ENCODE measurements at regions not wholly inside any gene's neighbourhood (a gene's known extent, or its start where the extent isn't known, plus 50 kb on each side); places are given as distances from the start of the nearest gene placed in this dataset.
"Not testable (repeated sequence)": the region's sequence is repeated elsewhere in the genome, so short reads cannot be mapped to it uniquely, and the experiment has no call there.

- DNase-seq (ENCODE audit: low spot score): no peak
These were observed 201.5 kb downstream of the SMAD2 start for GRCh38 chr18:47728921-47729320.

GRCh38 chr18:47727409-47727808 is 203.1 kb downstream of the SMAD2 start:
- DNase-seq (ENCODE audit: low spot score): no peak

- DNase-seq (ENCODE audit: low spot score): no peak
These were observed 203.9 kb downstream of the SMAD2 start for GRCh38 chr18:47726550-47726949.

GRCh38 chr18:47725656-47726055 is 204.8 kb downstream of the SMAD2 start:
- no peak for DNase-seq (ENCODE audit: low spot score)

GRCh38 chr18:47724186-47724975 is 206.1 kb downstream of the SMAD2 start:
- no peak for DNase-seq (ENCODE audit: low spot score)

- DNase-seq (ENCODE audit: low spot score): no peak
These were observed 208.6 kb downstream of the SMAD2 start for GRCh38 chr18:47721876-47722275.

GRCh38 chr18:47720741-47721140 is 209.7 kb downstream of the SMAD2 start:
- no peak for DNase-seq (ENCODE audit: low spot score)

- no peak for DNase-seq (ENCODE audit: low spot score)
These were observed 211.2 kb downstream of the SMAD2 start for GRCh38 chr18:47719096-47719780.

- no peak for DNase-seq (ENCODE audit: low spot score)
These were observed 211.8 kb downstream of the SMAD2 start for GRCh38 chr18:47718646-47719045.

- no peak for DNase-seq (ENCODE audit: low spot score)
These were observed 213.2 kb downstream of the SMAD2 start for GRCh38 chr18:47717257-47717656.

GRCh38 chr18:47716632-47717185 is 213.8 kb downstream of the SMAD2 start:
- no peak for DNase-seq (ENCODE audit: low spot score)

- no peak for DNase-seq (ENCODE audit: low spot score)
These were observed 220.0 kb downstream of the SMAD2 start for GRCh38 chr18:47710451-47710850.

GRCh38 chr18:47709556-47709955 is 220.9 kb downstream of the SMAD2 start:
- no peak for DNase-seq (ENCODE audit: low spot score)

GRCh38 chr18:47708206-47708605 is 222.3 kb downstream of the SMAD2 start:
- DNase-seq (ENCODE audit: low spot score): no peak

GRCh38 chr18:47701134-47701533 is 229.3 kb downstream of the SMAD2 start:
- no peak for DNase-seq (ENCODE audit: low spot score)

- DNase-seq (ENCODE audit: low spot score): no peak
These were observed 233.6 kb downstream of the SMAD2 start for GRCh38 chr18:47696870-47697269.

- no peak for DNase-seq (ENCODE audit: low spot score)
These were observed 238.8 kb downstream of the SMAD2 start for GRCh38 chr18:47691611-47692010.

- DNase-seq (ENCODE audit: low spot score): not testable (repeated sequence)
These were observed 239.7 kb downstream of the SMAD2 start for GRCh38 chr18:47690778-47691177.

GRCh38 chr18:47689371-47689770 is 241.1 kb downstream of the SMAD2 start:
- no peak for DNase-seq (ENCODE audit: low spot score)

- DNase-seq (ENCODE audit: low spot score): no peak
These were observed 243.7 kb downstream of the SMAD2 start for GRCh38 chr18:47686806-47687205.

- no peak for DNase-seq (ENCODE audit: low spot score)
These were observed 246.7 kb downstream of the SMAD2 start for GRCh38 chr18:47683774-47684173.

GRCh38 chr18:47682876-47683275 is 247.6 kb downstream of the SMAD2 start:
- no peak for DNase-seq (ENCODE audit: low spot score)

GRCh38 chr18:47680488-47680887 is 250.0 kb downstream of the SMAD2 start:
- DNase-seq (ENCODE audit: low spot score): no peak
